HG03066 (cell line): ENCODE measurements at regions not wholly inside any gene's neighbourhood (a gene's known extent, or its start where the extent isn't known, plus 50 kb on each side); places are given as distances from the start of the nearest gene placed in this dataset.
"Not testable (repeated sequence)": the region's sequence is repeated elsewhere in the genome, so short reads cannot be mapped to it uniquely, and the experiment has no call there.

Experiments used
- ATAC-seq: cut with Tn5 transposase; IDR thresholded peaks from one replicate; pipeline ENCODE4 v1.9.1; 2021; ENCODE audit warnings: low read depth; ENCODE audit not compliant: unreplicated experiment

DNA sequence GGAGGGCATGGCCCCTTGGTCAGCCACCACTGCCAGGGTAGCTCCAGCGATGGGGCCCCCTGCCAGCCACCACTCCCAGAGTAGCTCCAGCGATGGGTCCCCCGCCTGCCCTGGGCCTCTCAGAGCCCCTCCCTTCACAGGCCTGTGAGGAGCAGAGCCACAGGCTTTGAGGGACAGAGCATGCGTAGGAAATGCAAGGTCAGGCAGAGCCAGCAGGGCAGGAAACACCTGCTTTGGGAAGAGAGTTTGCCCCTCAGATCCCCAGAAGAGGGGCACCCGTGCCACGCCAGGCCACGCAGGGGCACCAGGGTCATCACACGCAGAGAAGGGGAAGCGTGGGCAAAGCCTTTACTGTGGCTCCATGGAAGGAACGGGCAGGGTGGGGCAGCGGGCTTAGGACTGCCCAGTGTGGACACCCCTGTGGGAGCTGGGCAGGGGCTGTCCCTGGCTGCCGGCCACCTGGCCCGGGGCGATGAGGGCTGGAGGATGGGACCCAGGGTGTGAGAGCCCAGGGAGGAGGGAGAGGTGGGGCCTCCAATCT lies 477.8 kb downstream of the BRD1 start:
- ATAC-seq, result no peak

DNA sequence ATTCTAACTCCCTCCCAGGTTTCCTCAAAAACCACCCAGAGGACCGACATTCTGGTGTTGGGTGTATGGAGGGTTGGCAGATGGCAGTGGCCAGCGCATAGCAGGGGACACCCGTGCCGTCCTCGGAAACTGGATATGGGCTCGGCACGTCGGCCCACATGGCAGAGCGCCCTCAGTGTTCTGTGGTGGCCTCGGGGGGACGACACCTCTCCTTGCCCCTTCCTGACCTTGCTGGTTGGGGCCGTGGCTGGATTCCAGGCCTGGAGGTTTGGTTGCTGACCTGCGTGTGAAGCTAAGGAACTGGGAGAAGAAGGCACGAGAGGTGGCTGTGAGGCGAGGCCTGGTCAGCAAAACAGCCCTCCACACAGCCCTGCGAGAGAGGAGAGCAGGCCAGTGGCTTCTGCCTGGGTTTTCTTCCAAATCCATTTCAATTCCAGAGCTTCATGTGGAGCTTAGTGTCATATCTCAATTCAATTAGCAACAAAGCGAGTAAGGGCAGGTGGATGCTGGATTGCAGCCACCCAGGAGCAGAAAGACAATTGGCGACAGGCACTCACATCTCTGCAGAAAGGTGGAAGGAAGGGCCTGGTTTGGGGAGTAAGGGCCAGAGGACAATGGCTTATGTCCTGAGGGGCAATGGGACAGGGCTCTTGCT lies 478.4 kb downstream of the BRD1 start:
- no peak for ATAC-seq

DNA sequence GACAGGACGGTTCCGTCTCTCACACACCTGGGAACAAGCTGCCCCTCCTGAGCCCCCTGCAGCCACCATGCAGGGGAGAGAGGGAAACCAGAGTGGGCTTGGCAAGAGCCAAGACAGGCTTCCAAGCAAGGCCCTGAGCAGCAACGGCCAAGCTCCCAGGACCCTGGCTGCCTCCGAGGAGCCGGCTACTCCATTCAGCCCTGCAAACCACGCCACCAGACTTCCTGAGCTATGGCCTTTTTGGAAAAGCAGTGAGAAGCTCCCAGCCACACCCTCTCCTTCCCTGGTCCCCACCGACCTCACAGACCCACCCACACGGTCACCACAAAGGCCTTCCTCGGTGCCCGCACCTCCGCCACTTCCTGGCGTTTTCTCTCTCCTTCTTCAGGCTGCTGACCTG lies 479.0 kb downstream of the BRD1 start:
- no peak for ATAC-seq

DNA sequence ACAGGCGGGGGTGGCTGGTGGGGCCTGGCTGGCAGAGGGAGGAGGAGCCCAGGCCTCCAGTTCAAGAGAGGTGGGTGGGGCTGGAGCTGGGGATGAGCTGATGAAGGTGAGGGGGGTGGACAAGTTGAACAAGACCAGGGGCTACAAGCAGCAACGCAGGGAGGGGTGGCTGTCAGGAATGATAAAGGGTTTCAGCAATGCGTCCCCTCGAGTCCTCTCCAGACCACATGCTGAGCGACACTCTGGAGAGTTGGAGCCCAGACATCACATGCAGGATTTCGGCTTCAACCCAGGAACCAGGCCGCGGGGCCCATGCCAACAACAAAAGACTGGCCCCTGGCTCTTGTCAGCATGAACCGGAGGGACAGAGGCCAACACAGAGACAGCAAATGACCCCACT lies 480.3 kb downstream of the BRD1 start:
- ATAC-seq, result no peak

DNA sequence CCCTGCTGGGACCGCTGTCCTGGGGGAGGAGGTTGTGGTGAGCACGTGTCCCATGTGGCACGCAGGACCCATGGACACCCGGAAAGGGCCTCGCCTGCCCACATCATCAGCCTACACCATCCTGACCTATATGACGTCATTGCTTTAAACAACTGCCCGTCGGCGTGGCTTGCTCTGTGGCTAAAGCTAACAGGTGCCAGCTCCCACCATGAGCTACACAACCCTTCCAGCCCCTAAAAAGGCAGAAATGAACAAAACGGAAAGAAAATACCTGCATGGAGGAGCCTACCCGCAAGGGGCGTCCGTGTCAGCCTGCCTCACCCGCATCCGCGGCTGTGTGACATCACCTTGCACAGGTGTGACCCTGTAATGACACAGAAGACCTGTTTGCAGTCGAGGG lies 481.8 kb downstream of the BRD1 start:
- no peak for ATAC-seq

DNA sequence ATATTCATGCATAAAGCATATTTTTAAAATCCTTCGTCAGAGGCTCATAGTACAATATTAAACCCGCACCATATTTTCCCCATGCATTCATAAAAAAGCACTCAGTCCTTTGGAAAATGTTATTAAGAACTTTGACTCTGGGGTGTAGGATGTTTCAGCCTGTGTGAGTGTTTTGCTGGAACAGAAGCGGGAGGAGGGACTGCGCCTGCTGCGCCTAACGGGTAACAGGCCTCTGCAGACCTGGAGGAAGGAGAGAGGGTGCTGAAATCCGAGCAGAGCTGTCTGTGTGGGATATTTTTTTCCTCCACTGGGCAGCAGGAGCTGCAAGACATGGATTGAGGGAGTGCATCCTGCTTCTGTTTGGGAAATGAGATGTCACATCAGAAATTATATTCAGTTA lies 483.0 kb downstream of the BRD1 start:
- ATAC-seq, result no peak

DNA sequence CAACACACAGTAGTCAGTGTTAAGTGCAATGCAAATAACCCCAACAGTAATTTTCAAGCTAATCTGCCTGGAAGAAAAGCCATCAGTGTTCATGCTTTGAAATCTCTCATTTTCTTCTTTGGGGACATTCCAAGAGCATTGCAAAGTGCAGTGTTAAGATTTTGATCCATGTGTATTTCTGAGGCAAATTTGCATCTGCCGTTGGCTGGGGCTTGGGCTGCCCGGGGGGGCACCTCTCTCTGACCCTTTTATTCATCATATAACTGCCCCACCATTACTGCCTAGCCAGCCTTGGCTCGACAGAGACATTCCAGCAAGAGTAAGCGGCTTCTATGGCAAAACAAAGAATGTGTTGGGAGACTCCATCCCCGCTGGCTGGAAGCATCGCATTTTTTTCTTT lies 483.5 kb downstream of the BRD1 start:
- ATAC-seq, result no peak

DNA sequence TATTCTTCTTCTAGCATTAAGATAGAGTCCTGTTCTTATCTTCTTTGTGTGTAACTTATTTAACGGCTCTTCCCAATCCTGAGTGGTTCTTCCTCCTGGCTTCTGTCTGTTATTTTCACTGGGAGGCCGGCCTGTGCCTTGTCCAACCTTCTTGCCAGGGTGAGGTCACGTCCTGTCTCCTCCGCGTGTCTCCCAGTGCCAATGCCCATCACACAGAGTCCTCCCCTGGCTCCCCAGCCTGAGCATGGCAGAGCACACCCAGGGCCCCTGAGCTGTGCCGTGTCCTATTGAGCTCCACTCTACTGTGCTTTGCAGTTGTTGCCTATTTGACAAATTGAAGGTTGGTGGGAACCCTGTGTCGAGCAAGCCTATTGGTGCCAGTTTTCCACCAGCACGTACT lies 487.3 kb downstream of the BRD1 start:
- no peak for ATAC-seq

DNA sequence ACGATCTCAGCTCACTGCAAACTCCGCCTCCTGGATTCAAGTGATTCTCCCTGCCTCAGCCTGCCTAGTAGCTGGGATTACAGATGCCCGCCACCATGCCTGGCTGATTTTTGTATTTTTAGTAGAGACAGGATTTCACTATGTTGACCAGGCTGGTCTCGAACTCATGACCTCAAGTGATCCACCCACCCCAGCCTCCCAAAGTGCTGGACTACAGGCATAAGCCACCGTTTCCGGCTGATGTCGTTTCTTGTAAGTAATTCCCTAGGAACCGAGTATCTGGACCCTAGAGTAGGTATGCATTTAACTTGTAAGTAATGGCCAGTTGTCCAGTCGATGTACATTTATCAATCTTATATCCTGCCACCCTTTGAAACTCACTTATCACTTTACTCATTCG lies 491.2 kb downstream of the BRD1 start:
- not testable (repeated sequence) for ATAC-seq

DNA sequence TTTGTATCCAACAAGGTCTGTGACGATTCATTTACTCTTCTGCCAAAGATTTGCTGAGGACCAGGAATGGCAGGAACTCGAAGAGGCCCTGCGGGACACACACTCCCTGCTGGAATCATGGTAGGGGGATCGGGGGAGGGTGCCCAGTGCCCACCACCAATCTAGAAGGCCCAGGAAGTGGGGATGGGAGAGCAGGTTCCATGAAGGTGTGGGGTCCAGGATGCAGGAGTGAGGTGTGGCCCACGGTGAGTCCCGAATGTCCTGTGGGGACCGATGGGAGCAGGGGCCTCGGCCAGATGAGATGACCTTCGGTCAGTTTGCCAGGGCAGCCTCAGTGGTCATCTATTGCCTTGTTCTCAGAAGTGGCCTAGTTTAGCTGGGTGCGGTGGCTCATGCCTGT lies 492.7 kb downstream of the BRD1 start:
- ATAC-seq, result no peak

DNA sequence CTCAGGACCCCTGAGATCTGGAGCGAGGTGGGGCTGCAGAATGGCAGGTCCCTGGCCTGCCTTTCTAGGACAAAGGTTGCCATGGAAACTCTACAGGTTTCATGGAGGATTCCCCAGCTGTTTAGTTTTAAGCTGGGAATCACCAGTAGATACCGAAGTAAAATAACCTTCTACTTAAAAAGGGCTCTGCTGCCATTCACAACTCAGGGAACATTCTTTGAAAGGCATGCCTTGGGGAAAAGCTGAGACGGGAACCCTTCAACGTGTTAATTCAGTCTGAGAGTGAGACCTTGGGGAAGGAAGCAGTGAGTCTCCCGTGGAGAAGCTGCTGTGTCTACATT lies 493.3 kb downstream of the BRD1 start:
- ATAC-seq, result no peak

DNA sequence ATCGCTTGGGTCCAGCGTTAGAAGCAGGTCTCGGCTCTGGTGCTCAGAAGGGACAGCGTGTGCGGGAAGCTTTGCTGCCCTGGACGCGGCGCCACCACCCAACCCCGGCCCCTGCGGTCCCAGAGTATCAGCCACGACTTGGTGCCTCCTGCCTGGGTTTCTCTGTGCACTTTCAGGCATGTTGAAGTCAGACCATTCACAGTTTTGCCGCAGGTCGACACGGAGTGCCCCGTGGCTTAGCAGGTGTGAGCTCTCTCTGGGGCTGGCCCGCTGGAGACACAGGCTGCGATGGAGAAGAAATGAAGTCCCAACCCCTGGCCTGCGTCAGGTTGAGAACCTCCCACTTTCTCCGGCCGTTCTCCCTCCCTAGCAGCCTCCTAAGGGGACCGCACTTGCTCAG lies 494.5 kb downstream of the BRD1 start:
- no peak for ATAC-seq

DNA sequence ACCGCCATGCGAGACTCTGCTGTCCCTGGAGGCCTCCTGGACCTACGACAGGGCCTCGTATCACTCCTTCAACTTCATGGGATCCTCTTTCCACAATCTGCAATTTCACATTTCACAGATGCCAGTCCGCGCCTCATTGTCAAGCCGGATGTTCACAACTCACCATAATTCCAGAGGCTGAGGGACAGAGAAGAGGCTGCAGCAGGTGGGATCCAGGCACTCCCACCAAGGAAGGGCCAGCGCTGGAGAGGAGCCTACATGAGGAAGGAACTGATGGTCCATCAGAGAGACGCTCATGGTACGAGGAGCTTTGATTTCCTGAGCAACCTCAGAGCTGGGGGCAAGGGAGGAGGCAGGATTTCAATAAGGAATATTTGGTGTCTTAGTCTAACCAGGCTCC lies 495.0 kb downstream of the BRD1 start:
- ATAC-seq, result no peak

DNA sequence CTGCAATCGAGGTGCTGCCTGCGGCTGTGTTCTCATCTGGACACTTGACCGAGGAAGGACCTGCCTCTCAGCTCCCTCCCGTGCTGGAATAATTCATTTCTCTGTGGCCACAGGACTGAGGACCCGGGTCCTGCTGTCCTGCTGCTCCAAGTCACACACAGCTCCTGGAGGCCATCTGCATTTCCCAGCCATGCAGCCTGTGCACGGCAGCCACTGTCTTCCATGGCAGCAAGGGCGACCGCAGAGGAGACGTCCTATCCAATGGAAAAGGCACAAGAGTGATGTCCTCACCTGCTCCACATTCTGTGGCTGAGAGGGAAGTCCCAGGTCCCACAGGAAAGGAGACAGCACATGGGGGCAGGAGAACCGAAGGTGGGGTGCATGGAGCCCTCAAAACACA lies 495.8 kb downstream of the BRD1 start:
- no peak for ATAC-seq

DNA sequence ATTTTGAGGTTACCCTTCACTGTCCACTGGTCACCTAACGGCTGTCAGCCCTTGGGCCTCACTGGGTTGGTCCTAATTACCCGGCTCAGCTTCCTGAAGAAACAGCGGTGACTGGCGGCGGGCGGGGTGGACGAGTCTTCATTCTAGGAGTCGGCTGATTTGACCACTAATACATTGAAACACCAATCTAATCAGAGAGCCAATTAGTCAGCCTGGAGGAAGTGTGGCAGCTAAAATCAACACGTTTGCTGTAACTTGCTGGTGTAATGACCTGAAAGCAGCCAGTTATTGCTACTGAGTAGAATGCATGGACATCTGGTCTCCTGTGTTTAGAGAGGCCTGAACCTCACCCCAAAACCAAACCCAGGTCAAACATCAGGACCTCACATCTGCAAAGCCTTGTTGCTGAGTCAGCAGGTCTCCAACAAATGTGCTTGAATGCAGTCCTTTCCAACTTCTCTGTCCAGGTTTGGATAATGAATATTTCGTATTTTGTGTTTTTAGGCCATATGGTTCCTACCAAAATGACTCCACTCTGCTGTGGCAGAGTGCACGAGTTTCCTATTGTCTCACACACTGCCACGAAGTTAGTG lies 496.4 kb downstream of the BRD1 start:
- no peak for ATAC-seq

DNA sequence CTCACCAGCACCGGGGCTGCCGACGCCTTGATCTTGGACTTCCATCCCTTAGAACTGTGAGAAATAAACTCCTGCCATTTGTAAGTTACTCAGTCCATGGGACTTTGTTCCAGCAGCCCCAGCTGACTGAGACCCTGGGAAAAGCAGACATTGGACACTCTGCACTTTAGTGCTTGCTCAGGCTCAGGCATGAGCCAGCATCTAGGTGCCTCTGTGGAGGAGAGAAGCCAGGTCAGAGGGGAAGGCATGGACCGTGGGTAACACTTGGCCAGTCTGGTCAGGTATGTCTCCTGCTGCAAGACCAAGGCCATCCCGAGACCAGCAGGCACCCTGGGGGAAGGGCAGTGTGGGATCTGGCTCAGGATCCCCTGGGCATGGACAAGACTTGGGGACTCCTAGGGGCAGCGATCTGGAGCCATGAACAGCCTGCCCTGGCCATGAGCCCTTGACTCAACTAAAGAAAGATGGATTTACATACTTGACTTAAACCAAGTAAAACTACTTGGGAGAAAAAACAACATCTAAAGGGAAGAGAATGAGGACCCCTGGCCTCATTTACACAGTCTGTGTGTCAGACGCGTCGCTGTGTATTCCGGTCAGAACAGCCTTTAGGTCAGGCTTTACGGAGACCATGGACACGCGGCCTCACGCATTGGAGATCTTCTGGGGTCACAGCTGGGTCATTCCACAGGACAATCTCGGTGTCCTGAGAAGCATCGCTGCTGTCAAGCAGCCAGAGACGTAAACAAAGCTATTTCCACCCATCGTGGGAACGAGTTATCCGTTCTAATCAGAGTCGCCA lies 497.1 kb downstream of the BRD1 start:
- ATAC-seq, result no peak

DNA sequence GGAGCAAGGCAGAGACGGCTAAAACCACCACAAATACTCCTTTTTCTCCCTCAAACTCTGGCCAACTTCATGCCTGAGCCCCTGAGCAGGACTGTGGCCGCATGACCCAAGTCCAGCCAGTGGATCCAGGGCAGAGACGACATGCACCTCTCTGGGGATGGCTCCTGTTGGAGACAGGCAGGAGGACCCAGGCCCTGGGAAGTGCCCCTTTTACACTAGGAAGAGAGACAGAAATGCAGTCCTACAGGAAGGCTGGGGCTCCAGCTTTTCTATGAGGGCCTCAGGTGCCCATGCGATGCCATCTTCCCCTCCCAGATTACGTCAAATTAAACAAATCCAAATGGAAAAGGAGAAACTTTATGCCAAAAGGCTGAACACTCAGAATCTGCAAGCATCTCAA lies 498.0 kb downstream of the BRD1 start:
- ATAC-seq, result no peak

DNA sequence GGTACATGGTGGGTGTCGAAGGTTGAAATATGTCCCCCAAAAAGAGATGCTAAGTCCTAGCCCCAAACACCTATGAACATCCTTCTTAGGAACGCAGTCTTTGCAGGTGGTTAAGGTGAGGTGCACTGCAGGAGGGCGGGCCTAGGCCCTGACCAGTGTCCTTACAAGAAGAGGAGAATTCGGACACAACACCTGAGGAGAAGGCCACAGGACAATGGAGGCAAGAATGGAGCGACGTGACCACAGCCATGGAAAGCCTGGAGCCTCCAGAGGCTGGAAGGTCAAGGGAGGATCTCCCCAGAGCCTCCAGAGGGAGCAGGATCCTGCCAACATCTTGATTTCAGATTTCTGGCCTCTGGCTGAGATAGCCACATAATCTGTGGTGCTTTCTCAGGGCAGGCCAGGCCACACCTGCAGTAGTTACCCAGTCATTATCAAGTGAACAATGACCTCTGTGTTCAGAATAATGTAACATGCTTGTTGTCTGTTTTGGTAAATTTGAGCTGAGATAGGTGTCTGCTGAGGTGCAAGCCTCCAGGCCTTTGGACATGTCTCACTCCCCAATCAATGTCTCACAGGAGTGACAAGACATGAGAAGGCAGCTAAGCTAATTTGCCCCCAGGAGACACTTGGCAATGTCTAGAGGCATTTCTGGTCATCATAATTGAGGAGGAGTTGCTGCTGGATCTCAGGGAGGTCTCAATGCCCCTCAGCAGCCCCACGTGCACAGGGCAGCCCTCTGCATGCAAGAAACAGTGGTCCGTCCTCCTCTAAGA lies 498.9 kb downstream of the BRD1 start:
- no peak for ATAC-seq

DNA sequence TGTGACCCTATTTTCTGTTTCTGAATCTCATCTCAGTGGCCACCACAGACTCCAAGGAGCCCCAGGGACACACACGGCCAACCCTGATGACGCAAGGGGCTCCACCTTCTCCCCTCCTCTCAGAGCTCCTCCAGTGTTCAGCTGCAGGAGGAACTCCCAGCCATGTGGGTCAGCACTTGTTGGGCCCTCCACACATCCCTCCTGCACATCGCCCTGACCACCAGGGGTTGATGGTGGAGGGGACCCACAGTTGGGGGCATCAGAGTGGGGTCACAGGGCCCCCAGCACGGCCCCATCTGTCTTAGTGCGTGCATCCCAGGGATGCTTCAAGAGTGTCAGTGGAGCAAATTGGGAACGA lies 499.6 kb downstream of the BRD1 start:
- ATAC-seq, result no peak

DNA sequence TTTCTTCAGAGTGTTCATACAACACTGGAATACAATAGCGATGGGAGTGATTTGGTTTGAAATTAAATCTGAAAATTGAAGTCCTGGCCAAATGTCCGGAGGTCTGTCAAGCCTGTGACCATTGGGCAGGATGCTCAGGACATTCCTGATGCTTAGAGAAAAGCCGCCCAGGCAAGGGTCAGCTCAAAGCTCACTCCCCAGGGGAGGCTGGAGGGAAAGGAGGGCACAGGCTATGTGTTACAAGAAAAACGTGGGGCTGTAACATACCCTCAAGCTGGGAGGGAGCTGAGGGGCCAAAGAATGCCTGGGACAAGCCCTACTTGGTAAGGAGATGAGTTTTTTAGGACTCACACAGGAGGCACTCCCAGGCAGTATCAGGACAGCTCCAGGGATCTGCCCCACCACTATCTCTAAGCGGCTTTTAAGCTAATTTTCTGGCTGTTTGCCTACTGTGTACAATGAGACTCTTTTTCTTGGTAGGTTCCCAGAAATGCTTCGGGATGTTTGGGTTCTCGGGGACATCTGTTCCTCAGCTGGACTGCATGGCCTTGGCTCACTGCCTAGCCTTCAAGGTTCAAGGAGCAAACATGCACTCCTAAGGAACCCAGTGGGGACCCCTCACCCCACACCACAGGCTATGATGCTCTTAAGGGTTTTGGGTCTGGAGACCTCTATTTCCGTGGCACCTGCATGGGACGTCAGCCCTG lies 500.1 kb downstream of the BRD1 start:
- ATAC-seq, result no peak

DNA sequence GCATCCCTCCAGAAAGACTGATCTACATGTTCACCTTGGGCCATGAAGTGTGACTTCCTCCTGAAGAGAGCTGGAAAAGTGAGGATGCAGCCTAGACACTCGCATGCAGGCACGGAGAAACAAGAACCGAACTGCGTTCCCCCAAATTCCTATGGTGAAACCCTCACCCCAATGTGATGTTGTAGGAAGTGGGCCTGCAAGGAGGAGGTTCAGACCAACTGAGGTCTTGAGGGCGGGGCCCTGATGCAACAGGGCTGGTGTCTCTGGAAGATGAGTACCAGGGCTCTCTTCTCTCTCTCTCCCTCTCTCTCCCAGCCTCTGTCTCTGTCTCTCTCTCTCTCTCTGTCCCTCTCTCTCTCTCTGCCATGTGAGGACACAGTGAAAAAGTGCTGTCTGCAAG lies 501.1 kb downstream of the BRD1 start:
- no peak for ATAC-seq
